HG03039 (cell line): ENCODE measurements at regions not wholly inside any gene's neighbourhood (a gene's known extent, or its start where the extent isn't known, plus 50 kb on each side); places are given as distances from the start of the nearest gene placed in this dataset.
"Not testable (repeated sequence)": the region's sequence is repeated elsewhere in the genome, so short reads cannot be mapped to it uniquely, and the experiment has no call there.

Experiments used
- ATAC-seq: cut with Tn5 transposase; IDR thresholded peaks from one replicate; pipeline ENCODE4 v1.9.1; 2021; ENCODE audit warnings: mild to moderate bottlenecking, moderate library complexity; ENCODE audit not compliant: unreplicated experiment

DNA sequence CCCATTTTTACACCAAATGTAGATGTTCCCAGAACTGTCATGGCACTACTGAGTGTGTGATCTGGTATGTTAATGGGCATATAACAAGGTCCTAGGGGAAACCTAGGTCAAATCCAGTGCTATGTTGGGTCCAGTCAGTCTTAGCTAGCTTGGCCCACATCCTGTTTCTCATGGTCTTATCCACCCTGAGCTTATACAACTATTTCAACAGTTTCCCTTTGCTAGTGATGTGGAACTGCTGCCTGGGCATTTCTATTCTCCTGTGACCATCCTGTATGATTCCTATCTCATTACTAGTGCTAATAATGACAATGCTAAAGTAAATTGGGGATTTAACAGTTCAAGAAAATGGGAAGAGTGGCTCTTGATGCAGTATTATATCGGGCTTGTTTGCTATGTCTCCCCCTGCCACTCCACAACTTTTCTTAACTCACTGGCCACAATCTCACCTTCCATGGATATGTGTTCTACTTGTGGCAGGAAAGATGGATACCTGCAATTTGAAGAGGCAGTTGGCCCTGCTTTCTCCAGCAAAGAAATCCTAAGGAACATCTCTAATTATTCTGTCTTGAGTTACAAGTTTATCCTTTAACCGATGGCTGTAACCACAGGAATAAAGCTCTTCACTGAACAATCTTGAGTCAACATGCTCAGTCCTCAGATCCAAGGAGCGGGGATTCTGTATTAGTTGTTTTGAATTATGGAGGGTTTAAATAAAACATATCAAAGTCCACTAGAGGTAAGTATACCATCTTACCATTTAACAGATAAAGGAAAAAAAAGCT lies 707.8 kb downstream of the XPNPEP1 start:
- ATAC-seq = no peak

DNA sequence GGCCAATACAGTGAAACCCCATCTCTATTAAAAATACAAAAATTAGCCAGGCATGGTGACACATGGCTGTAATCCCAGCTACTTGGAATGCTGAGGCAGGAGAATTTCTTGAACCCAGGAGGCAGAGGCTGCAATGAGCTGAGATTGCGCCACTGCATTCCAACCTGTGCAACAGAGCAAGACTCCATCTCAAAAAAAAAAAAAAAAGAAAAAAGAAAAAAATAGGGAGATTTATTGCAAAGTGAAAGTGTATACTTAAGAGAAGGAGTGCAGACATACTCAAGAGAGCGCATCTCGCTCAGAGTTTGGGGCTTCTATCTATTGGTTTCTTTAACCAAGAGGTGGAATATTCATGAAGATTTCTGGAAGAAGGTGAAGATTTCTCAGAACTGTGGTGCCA lies 708.4 kb downstream of the XPNPEP1 start:
- ATAC-seq = not testable (repeated sequence)

DNA sequence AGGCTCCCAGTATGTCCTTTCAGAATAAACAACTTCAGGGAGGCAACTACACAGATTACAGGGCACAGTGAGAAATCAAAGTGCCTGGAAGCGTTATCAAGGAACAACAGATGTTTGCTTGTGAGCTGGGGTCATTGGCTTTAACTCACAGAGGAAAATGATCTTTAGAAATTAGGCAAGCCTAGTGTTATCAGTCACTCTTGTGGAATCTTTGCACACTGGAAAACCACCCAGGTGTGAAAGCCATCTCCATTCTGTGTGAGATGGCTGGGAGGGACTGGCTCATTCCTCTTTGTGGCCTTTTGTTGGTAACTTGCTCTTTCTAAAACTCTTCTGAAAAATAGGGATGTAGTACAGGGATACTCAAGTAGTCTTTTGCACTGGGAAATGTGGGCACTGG lies 716.0 kb downstream of the XPNPEP1 start:
- no peak for ATAC-seq

DNA sequence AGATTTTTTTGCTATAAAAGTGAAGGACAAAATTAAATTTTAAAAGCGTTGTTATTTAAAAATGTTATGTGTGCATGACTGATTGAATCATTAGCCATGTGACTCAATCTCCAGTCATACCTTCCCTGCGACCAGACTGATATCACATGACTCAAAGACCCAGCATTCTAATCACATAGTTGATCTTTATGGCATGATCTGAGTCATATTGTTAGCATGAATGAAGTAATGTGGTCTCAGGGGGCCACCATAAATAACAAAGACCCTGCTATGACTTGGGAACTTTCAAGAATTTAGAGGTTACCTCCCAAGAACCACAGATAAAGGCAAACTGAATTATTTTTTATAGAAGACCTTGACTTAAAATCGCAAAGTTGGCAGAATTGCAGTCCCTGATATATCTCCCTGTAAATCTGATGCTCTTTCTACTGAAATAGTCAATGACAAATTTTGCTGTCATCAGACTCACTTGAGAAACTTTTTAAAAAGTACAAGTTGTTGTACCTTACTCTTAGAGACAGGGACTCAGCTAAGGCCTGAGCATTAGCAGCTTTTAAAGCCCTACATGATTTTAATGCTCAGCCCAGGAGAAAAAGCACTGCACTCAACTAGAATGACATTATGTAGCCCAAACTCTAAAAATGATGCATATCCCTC lies 717.3 kb downstream of the XPNPEP1 start:
- no peak for ATAC-seq

DNA sequence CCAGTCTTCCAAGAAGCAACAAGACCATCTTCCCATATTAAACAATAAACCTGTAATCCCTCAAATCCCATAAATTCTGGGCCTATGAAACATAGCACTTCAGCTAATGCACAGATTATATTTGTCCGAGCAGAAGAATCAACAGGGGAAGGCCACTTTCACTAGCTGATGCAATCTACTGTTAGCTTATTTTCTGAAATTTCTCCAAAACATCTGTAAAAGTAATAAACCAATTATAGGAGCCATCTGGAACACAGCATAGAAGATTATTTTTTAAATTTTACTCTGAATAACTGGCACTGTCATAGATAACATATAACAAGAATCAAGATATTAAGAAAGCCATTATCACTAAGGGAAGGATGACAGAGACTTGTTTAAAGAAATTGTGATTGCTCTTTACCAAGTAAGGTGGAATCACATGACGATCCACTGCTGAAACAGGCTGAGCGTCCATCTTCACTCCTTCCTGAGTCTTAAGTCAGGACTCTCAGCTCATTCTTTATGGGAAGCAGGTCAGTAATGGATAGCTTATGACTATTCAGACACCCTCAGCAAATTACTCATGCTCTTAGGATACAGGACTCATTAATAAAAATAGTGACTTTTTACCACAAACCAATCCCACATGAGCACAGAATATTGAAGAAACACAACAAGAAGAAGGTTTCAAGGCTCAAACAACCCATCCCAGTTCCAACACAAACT lies 719.5 kb downstream of the XPNPEP1 start:
- no peak for ATAC-seq

DNA sequence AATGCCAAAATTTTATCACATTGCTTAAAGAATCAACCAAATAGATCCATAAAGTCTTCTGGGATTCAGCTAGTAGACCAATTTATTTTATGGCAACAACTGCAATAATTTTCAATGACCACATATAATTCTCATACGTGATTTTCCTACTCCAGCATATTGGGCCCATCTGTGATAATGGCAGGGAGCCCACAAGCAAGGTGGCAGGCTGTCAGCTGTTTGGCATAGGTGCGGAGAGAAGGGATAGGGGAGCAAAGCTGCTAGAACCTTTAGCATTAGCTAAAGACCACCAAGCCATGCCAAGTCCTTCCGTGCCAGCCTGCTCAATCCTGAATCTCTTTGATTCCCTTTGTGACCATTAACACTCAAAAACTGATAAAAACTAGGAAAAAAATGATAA lies 721.2 kb downstream of the XPNPEP1 start:
- ATAC-seq = no peak

DNA sequence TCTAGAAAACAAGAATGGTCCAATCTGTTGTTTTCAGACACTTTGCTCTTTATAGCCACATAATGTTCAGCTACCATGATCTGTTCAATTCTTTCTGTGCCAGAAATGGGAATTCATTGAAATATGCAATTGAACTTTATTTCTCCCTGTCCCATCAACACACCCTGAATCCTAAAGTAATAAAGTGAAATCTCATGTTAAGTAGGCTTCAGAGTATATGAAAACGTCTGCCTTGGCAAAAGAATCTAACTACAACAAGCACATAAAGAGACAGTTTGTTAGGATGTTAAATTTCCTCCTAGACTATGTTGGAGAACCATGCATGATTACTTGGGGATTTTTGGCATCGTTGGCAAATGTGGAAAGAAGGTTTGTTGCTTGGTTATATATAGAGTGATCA lies 722.7 kb downstream of the XPNPEP1 start:
- no peak for ATAC-seq

DNA sequence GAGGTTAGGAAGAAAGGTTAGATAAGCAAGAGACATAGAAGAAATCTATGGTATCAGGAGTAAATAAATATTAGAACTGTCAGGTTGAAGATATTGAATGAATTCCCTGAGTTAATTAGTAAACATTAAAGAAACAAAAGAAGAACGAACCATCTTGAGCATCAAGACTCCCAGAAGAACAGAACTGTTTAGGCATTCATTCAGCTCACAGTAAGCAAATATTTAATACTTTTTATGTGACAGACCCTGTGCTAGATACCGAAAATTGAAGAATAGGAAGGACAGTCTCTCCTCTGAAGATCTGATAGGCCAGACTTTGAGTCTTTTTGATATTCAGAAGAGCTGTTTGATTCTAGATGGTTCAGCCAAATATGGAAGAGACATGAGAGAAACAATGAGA lies 731.5 kb downstream of the XPNPEP1 start:
- ATAC-seq = no peak

DNA sequence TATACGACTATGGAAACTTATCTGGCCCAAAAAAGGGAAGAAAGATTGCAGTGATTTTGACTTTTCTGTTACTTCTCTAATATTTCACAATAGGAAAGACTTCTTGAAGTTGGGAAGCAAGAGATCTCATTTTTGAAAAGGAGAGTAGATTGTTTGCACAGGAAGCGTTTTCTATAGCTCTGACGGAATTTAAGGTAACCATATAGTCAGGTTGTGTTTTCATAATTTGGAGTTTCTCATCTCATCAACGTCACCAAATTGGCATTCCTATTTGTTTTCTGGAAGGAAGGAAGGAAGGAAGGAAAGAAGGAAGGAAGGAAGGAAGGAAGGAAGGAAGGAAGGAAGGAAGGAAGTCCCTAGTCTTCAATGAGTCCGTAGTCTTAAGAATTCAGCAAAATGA lies 732.0 kb downstream of the XPNPEP1 start:
- no peak for ATAC-seq

DNA sequence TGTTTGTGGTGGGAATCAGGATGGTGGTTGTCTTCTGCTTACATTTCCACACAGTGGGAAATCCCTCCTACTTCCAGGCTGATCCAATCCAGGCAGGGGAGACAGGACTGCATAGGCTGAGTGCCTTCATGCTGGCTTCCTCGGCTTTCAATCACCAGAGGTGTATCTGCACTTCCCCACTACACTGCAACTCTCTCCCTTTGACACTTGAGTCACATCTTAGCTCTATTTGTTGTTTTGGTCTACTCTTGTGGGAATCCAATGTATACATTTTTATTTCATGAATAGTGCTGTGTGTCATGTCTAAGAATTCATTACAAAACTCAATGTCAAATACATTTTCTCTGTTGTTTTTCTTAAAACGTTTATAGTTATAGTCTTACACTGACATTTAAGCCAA lies 735.6 kb downstream of the XPNPEP1 start:
- ATAC-seq = no peak

DNA sequence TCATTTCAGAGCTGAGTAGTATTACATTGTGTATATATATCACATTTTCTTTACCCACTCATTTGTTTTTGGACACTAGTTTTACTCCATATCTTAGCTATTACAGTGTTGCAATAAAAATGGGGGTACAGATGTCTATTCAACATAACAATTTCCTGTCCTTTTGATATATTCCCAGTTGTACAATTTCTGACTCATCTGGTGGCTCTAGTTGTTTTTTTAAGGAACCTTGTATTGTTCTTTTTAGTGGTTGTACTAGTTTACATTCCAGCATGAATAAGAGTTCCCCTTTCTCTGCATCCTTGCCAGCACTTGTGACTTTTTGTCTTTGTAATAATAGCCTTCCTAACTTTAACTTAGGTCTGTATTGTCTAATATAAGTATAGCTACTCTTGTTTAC lies 739.9 kb downstream of the XPNPEP1 start:
- ATAC-seq = no peak

DNA sequence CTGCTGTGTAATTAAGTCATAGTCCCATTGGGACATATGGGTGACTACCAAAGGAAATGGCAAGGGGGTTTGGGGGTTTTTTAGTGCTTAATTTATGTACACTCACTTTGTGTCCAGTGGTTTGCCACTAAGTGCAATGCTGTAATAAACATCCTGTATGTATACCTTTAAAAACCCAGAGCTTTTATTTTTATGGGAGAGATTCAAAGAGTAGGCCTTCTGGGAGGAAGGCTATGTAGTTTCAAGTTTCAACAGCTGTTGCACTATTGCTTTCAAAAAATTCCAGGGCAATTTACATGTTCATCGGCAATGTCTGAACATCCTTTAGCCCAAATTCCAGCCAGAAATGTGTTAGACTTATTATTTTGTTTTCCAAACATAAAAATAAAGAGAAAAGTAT lies 744.7 kb downstream of the XPNPEP1 start:
- no peak for ATAC-seq

DNA sequence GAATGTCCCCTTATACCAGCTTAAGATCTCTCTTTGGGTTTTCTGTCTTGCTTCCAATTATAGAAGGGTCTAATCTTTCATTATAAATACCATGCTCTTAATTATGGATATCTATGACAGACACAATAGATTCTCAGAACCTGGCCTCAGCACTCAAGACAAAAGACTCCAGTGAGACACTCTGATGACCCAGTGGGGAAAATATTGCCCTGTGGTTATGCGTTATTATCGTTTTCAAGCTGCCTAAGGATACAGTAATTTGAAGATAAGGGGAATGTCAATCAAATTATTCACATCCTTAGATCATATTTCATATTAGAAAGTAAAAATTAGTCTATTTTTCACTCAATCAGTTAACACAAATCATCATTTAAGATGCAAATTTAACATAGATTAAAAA lies 748.8 kb downstream of the XPNPEP1 start:
- no peak for ATAC-seq

DNA sequence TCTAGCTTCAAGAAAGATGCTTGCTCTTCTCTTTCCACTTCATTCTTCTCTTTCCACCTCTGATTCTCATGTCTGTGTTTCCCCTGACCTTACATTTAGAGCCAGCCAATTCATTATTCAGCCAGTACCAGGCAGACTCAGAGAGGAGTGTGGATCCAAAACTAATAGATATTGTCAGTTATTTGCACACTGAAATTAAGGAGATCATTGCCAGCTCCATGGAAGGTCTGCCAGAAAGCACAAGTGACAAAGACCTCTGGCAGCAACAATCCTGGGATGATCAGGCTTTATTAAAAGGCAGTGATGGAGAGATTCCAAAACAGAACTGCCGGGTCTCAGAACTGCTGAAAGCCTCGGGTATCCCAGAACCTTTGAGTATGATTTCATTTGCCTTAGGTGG lies 749.4 kb downstream of the XPNPEP1 start:
- ATAC-seq = no peak

DNA sequence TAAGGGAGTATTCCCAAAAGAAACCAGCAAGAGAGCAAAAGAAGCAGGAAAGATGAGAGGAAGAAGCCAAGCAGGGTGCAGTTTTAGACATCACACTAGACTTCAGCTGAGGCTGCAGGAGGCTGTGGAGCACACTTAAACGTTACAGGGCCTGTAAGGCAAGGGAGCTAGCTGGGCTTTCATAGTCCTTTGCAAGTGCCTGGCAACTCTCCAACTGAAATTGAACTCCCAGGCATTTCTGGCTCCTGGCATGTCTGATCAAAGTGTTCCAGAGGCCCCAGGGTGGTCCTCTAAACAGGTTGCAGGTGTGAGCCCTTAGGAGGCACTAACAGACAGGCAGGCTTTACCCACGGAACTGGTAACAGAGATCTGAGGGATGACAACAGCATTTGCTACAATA lies 750.2 kb downstream of the XPNPEP1 start:
- ATAC-seq = no peak

DNA sequence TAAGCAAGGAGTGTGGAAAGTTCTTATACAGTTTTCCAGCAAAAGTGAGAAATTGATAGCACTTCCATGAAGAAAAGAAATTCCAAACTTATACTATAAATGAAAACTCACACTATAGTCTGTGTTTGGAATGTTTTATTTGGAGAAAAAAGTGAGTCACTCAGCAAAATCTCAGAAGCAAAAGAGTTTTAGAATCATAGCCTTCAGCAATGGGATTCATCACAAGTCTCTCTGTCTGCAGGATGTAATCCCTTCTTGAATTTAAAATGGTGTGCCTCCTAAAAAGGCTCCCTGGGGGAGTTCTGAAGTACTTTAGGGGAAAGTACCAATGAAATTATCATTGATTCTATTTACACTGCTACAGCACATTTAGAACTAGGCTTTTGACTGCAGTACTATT lies 756.4 kb downstream of the XPNPEP1 start:
- no peak for ATAC-seq

DNA sequence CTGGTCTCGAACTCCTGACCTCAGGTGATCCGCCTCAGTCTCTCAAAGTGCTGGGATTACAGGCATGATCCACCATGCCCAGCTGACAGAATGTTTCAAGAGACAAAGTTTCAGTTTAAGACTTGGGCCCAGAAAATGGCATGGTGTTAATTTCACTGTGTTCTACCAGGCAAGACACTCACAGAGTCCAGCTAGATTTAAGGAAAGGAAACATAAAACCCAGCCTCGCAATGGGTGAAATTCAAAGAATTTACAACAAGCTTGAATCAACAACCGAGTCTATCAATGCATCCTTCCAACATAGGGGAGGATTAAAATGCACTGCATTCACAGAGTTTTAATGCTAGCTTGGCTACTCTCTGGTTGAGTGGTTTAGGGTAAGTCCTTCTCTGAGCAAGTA lies 764.0 kb downstream of the XPNPEP1 start:
- no peak for ATAC-seq

DNA sequence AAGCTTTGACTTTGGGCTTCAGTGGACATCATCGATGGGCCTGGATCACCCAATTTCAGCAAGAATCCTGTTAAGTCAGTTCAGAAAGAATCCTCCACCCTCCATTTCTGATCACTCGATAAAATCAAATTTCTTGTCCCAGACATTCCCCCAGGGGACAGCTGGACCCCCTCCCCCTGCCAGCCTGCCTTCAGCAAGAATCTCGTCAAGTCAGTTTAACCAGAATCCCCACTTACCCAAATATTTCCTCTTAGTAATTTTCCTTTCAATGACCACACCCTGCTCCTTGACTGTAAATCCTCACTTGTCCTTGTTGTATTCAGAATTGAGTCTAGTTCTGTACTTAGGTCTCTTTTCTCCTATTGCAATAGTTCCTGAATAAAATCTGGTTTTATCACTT lies 766.9 kb downstream of the XPNPEP1 start:
- ATAC-seq = no peak

DNA sequence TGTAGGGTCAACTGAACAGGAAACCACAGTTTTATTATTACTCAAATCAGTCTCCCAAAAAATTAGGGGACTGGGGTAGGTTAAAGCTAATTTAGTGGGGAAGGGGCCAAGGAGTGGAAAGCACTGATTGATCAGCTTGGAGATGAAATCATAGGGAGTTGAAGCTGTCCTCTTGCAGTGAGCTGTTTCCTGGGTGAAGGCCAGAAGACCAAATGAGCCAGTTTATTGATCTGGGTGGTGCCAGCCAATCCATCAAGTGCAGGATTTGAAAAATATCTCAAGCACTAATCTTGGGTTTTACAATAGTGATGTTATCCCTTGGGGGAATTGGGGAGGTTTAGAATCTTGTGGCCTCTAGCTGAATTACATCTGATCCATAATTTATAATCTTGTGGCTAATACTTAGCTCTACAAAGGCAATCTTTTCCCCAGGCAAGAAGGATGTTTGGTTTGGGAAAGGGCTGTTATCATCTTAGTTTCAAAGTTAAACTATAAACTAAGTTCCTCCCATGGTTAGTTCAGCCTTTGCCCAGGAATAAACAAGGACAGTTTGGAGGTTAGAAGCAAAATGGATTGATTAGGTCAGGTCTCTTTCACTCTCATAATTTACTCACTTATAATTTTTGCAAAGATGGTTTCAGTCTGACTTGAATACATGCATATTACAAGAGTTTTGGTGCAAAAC lies 773.5 kb downstream of the XPNPEP1 start:
- no peak for ATAC-seq

DNA sequence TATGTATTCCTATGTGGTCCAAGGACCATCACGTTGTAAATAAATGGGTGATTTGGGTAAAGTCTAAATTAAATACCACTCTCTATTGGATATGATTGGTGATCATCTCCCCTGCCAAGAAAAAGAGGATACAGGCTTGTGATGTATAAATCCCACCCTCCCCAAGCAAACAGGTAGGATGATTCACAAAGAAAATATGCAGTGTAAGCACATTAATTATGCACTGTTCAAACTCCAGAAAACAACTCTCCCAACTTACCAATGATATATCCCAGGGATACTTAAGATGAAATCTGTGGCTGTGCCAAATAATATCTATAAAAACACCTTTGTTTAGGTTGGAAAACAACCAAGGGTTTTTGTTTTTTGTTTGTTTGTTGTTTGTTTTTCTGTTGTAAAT lies 795.9 kb downstream of the XPNPEP1 start:
- no peak for ATAC-seq

DNA sequence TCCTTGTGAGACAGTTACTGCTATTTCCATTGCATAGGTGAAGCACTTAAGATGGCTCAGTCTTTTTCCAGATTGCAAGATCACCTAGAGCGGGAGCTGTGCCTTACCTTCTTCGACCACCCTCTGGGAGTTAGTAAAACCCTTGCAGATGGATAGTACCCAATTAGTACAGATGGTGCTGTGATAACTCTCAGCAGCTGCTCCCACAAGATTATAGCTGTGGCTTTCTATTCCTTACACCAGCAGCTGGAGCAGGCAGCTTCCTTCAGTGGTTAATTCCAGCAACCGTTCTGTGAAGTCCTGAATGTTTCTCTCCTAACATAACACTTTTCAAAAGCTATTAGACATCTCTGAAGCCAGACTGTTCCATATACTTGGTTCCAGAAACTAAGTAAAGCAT lies 796.8 kb downstream of the XPNPEP1 start:
- no peak for ATAC-seq

DNA sequence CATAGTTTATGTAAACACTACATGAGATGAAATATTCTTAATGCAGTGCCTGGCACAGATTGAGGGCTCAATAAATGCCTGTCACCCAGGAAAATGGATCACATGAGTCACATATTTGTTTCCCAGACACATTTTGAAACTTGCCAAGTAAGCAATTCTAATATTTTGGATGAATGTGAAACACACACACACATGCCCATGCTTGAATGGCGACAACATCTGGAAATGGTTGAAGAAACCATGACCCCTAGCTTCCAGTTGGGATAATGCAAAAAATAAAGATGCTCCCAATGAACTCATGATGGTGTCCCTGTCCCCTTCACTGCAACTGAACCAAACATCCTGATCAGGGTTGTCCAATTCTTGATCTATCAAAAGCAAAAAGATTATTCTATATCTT lies 797.3 kb downstream of the XPNPEP1 start:
- ATAC-seq = no peak
